Panc1 (cell line): ENCODE measurements at regions not wholly inside any gene's neighbourhood (a gene's known extent, or its start where the extent isn't known, plus 50 kb on each side); places are given as distances from the start of the nearest gene placed in this dataset.
A peak's percentile ranks its signal among the peaks of the same experiment; 100 is the strongest.
"Not testable (repeated sequence)": the region's sequence is repeated elsewhere in the genome, so short reads cannot be mapped to it uniquely, and the experiment has no call there.

Experiments used
- ATAC-seq: fragments of 200-7000 bp; cut with Tn5 transposase; 2 replicates; pipeline ENCODE4 v1.9.1; 2020; ENCODE audit warnings: mild to moderate bottlenecking, moderate library complexity
- BruUV-seq: library from RNA; stranded (reverse); fragments of 400-500 nt; replicated peaks from 2 replicates; lab custom pipeline; 2021; lab: Mats Ljungman, UMichigan
- CTCF ChIA-PET: fragments of 300-600 bp; sonication (Branson Sonifier 250); formaldehyde crosslinking; loops from one replicate; lab custom pipeline; 2022; ENCODE audit warnings: antibody characterized with exemption; lab: Charles Lee
- POLR2A ChIA-PET: fragments of 300-600 bp; sonication (Branson Sonifier 250); formaldehyde crosslinking; loops from one replicate; lab custom pipeline; 2022; ENCODE audit warnings: antibody characterized with exemption; lab: Charles Lee
- DNase-seq: peaks from one replicate; pipeline ENCODE4 v3.0.0-alpha.2; 2010; ENCODE audit warnings: low read depth, low spot score
- H3K27ac ChIP-seq: 2 replicates; pipeline ENCODE4 v1.5.1; 2011; ENCODE audit warnings: mild to moderate bottlenecking, low read length, inconsistent platforms
- H3K27me3 ChIP-seq: fragments of 200-500 bp; sonication (Bioruptor generic); 2 replicates; pipeline ENCODE4 v1.6.0; 2014; ENCODE audit warnings: low read length, inconsistent platforms; ENCODE audit not compliant: control insufficient read depth, insufficient read depth
- H3K36me3 ChIP-seq: fragments of 200-500 bp; sonication (Bioruptor generic); 2 replicates; pipeline ENCODE4 v1.5.1; 2014; ENCODE audit warnings: inconsistent platforms, mild to moderate bottlenecking, low read length, moderate library complexity; ENCODE audit not compliant: control insufficient read depth, insufficient read depth
- H3K4me1 ChIP-seq: 2 replicates; pipeline ENCODE4 v1.5.1; 2011; ENCODE audit warnings: inconsistent platforms, mild to moderate bottlenecking, low read length, moderate library complexity; ENCODE audit not compliant: control insufficient read depth, insufficient read depth
- H3K4me3 ChIP-seq, 2 experiments: 2 replicates each; pipeline ENCODE4 v1.5.1; 2011 to 2012; ENCODE audit warnings: low read depth in 2 of 2, low read length in 2 of 2, mild to moderate bottlenecking in 2 of 2, inconsistent platforms in 1 of 2, moderate library complexity in 1 of 2
- H3K9me3 ChIP-seq: fragments of 200-500 bp; sonication (Bioruptor generic); 2 replicates; pipeline ENCODE4 v1.5.1; 2014; ENCODE audit warnings: low read depth, mild to moderate bottlenecking, inconsistent platforms, low read length, moderate library complexity; ENCODE audit not compliant: control insufficient read depth, insufficient read depth
- in situ Hi-C: cut with HindIII; loops from 2 replicates; pipeline ENCODE4 v1.10.0; 2016; ENCODE audit warnings: low sequenced_read_pairs, low pct_unique_long_range_greater_than_20kb
- intact Hi-C: fragments of 100-400 bp; cut with micrococcal nuclease; formaldehyde crosslinking; loops from one replicate; pipeline ENCODE4 v1.10.0; 2022; ENCODE audit not compliant: unreplicated experiment
- TF ChIP-seq, protein P1 (sequence below): fragments of 450-650 bp; IDR thresholded peaks from 2 replicates; pipeline ENCODE4 v1.5.1; 2017; ENCODE audit warnings: mild to moderate bottlenecking

DNA sequence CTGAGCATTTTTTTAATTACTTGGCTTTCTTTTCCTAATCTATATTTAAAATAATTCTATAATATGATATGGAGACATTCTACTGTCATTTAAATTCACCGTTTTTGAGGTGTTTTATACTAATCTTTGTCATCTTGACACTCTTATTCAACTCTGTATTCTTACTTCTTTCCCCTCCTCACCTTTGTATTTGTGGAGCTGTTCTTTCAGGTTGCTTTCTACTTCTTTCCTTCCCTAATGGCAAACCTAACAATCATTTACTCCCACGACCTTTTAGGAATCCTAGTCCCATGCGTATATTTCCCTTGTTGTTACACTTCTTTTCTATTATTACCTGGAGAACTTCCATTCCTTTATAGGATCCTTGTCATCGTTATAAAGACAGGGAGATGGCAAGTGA, 271.8 kb downstream of the TP53TG3F start:
- in situ Hi-C loops, H3K9me3 ChIP-seq, intact Hi-C loops, H3K27me3 ChIP-seq, DNase-seq, CTCF ChIA-PET, H3K4me3 ChIP-seq, POLR2A ChIA-PET, BruUV-seq, H3K27ac ChIP-seq, ATAC-seq, H3K4me1 ChIP-seq, H3K36me3 ChIP-seq: not testable (repeated sequence)

DNA sequence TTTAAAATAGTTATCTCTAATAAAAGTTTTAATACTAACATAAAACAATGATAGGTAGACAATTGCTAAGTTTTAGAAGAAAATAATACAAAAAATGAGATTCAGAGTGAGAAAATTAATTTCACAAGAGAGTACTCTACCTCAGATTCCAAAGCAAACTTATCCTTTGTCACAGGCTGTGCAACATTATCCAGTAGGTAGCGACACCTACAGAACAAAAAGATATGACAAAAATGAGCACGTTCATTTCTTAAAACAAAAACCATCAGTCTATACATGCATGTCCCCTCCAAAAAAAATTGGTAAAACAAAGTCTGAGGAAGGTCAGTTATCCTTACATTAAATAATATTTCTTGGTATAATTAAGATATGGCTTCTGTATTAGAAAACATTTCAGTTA, 275.2 kb downstream of the TP53TG3F start:
- intact Hi-C loops, POLR2A ChIA-PET, ATAC-seq, H3K27me3 ChIP-seq, H3K27ac ChIP-seq, CTCF ChIA-PET, BruUV-seq, H3K4me1 ChIP-seq, in situ Hi-C loops, H3K9me3 ChIP-seq, H3K36me3 ChIP-seq, H3K4me3 ChIP-seq: not testable (repeated sequence)
- DNase-seq: peak; percentile 2
- TF ChIP-seq, protein P1, sequence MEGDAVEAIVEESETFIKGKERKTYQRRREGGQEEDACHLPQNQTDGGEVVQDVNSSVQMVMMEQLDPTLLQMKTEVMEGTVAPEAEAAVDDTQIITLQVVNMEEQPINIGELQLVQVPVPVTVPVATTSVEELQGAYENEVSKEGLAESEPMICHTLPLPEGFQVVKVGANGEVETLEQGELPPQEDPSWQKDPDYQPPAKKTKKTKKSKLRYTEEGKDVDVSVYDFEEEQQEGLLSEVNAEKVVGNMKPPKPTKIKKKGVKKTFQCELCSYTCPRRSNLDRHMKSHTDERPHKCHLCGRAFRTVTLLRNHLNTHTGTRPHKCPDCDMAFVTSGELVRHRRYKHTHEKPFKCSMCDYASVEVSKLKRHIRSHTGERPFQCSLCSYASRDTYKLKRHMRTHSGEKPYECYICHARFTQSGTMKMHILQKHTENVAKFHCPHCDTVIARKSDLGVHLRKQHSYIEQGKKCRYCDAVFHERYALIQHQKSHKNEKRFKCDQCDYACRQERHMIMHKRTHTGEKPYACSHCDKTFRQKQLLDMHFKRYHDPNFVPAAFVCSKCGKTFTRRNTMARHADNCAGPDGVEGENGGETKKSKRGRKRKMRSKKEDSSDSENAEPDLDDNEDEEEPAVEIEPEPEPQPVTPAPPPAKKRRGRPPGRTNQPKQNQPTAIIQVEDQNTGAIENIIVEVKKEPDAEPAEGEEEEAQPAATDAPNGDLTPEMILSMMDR: peak; percentile 29; the same call in 1 of the 2 replicates

DNA sequence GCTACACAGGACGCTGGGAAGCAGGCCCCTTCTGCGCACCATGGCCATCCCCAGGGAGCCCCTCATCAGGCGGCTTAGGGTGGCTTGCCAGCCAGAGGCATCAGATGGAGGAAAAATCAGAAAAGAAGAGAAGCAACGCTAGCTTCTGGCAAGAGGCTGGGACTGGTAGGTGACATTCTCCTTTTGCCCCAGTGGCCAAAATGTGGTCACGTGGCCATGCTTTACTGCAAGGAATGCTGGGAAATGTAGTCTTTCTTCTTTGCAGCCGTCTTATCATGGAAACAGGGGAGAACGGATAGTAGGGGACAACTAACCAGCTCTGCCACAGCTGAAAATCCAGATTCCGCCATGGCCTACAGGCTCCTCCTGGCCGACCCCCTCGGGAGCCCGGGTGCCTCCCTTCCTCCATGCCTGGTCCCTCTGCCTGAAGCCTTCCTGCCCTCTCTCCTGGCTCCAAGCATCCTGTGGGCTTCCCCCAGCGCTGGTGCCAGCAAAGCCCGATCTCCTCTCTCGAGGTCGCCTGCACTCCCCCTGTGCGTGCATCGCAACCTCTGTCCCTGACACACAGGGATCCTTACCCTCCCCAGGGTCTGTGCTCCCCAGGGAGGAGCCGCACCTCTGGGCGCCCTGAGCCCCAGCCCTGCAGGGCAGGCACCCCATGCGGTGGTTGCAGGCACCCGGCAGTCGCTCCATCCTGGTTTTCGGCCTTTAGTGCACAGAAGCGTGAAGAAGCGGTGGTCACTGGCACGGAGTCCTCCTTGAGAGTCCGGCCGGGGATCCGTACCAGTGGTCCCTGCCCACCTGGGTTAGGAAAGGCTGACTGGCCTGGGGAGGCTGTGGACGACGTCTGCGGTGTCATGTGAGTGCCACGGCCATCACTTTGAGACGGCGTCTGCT, 307.7 kb downstream of the TP53TG3F start:
- in situ Hi-C loops, DNase-seq: not testable (repeated sequence)

DNA sequence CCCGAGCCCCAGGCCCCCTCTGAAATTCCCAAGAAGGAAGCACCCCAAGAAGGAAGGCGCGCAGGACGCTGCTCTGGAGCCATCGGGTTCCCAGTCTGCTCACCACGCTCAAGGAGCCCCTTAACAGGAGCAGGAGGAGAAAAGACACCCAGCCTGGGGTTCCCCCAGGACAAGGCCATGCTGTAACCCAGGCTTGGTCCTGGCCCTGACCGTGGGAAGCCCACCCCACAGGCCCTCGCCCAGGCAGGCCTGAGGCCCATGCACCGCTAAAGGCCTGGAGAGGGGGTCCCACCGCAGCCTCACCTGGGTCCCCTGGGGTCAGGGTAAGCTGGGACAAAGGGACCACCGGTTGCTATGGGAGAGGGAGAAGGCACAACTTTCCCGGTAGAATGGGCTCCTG, 309.3 kb downstream of the TP53TG3F start:
- H3K36me3 ChIP-seq, H3K27me3 ChIP-seq, H3K4me1 ChIP-seq, in situ Hi-C loops, H3K4me3 ChIP-seq, H3K27ac ChIP-seq, intact Hi-C loops, DNase-seq, ATAC-seq, BruUV-seq, H3K9me3 ChIP-seq, POLR2A ChIA-PET, CTCF ChIA-PET: not testable (repeated sequence)

More for the DNA sequence above, 307.7 kb downstream of the TP53TG3F start:
- POLR2A ChIA-PET, intact Hi-C loops, BruUV-seq, H3K27ac ChIP-seq, H3K36me3 ChIP-seq, CTCF ChIA-PET, H3K27me3 ChIP-seq, H3K4me3 ChIP-seq, H3K4me1 ChIP-seq, H3K9me3 ChIP-seq: not testable (repeated sequence)
- ATAC-seq: peak; percentile 34; the same call in 1 of the 2 replicates

DNA sequence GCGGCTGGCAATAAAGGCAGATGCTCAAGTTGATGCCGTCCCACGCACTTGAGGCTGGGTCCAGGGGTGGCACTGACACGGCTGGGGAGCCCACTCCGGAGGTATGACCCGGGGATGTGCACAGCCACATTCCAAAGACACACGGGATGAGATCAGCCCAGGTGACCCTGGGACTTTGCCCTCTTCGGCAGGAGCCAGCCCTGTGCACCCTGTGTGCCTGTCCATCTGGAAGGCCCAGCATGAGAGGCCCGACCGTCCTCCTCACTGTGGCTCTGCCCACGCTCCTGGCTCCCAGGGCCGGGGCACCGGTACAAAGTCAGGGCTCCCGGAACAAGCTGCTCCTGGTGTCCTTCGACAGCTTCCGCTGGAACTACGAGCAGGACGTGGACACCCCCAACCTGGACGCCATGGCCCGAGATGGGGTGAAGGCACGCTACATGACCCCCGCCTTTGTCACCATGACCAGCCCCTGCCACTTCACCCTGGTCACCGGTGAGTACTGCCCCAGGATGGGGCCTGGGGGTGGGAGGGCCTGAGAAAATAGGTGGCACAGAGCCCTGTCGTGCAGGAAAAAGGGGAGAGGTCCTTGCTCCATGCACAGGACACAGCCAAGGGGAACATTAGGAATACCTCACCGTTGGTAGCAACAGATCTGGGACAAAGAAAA, 309.9 kb downstream of the TP53TG3F start:
- H3K4me3 ChIP-seq, H3K9me3 ChIP-seq, DNase-seq, H3K4me1 ChIP-seq, H3K27me3 ChIP-seq, BruUV-seq, H3K36me3 ChIP-seq, in situ Hi-C loops, POLR2A ChIA-PET, ATAC-seq, H3K27ac ChIP-seq, intact Hi-C loops, CTCF ChIA-PET: not testable (repeated sequence)

DNA sequence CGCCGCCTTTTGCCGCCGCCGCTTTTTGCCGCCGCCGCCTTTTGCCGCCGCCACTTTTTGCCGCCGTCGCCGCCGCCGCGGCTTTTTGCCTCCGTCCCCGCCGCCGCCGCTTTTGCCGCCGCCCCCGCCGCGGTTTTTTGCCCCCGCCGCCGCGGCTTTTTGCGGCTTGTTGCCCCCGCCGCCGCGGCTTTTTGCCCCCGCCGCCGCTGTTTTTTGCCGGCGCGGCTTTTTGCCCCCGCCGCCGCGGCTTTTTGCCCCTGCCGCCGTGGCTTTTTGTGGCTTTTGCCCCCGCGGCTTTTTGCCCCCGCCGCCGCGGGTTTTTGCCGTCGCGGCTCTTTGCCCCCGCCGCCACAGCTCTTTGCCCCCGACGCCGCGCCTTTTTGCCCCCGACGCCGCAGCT, 311.1 kb downstream of the TP53TG3F start:
- H3K4me1 ChIP-seq, H3K4me3 ChIP-seq, DNase-seq, H3K9me3 ChIP-seq, ATAC-seq, H3K27ac ChIP-seq, POLR2A ChIA-PET, in situ Hi-C loops, CTCF ChIA-PET, H3K27me3 ChIP-seq, intact Hi-C loops, H3K36me3 ChIP-seq, BruUV-seq: not testable (repeated sequence)
